Frontal cortex (tissue), 4 donors: ENCODE measurements at regions not wholly inside any gene's neighbourhood (a gene's known extent, or its start where the extent isn't known, plus 50 kb on each side); places are given as distances from the start of the nearest gene placed in this dataset. TPM values are rescaled to one million over a fixed set of nuclear protein-coding genes. Genes with fewer than 3 reads are reported as not detected.

Experiments
- DNase-seq, 2 donors: peaks; one replicate each; pipeline ENCODE4 v3.0.0; 2012; ENCODE audit warnings: low spot score in 2 of 2
- FAIRE-seq: peaks from 2 replicates; lab custom pipeline; 2012; peaks lifted over from hg19 to GRCh38; lab: Jason Lieb, UNC
- small RNA-seq: library from RNA; depleted of rRNA; stranded (forward); fragments of <200 nt; gene quantifications from one replicate; pipeline ENCODE3, GENCODE V24; 2014
- donor health status: control.
- donor health status: control.
- donor health status: control.

DNA sequence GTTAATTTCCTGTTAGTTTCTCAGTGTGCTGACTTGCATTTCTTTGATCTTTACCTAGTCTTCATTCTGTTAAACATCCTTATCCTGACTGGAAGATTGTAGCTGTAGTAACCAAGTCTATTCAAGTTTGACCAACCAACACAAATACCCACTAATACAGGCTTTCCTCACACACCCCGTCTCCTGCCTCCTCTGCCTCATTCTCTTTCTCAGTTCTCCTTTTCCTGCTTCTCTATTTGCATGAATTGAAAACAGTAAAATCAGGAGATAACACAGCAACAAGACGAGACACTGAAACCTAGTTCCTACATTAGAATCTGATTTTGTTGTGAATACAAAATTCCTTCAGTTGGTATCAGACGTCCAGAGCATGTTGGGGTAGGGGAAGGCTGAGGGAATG, 116.9 kb upstream of the ARPP21 start:
- FAIRE-seq (no peak), DNase-seq (no peak)

DNA sequence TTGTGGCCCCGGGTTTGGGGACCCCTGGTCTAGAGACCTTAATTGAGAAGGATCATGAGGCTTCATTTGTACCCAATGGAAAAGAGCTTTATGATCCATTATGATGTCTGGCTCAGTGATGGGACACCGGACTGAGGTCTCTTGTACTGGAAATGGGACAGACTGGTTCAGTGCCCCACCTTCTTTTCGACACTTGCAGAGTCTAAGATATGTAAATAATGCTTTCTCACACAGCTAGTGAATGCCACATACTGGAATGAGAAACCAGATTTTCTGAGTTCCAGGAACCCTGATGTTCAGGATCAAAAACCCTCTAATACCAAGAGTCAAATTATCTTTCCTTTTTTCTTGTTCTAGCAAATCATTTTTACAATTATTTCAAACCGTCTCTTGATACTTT, 116.3 kb upstream of the ARPP21 start:
- DNase-seq (no peak), FAIRE-seq (no peak)

DNA sequence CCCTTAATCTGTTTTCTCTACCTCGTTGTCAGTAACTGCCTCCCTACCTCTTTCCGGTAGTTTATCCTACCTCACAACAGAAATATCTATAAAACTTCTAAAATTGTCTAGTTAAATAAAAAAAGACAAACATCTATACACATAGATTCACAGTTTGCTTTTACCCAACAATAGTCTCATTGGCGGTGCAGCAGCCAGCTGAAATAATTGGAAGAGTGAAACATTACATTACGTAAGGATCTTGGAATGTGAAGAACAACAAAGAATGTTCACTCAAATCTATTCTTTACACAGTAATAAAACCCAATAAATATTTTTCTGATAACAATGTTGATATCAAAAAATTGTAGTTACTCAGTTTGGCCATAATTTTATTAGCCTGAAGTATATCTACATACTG, 115.5 kb upstream of the ARPP21 start:
- FAIRE-seq: no peak
- DNase-seq: no peak

DNA sequence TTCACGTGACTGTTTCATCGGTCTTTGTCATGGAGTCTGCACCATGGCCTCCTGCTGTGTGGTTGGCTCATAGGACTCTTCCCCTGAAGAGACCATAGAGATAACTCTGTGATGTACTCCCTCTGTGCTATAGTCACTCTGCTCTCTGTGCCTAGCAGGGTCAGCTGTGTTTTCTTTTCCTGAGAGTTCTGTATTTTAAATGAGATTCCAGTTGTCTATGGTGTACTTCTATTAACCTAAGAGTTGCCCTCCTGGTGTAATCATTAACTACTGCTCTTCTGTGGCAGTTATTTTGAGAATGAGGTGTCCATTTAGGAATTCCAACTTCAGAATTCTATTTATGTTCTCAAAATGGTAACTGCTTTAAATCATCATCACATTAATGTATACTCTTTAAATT, 114.5 kb upstream of the ARPP21 start:
- DNase-seq: no peak
- FAIRE-seq: no peak

DNA sequence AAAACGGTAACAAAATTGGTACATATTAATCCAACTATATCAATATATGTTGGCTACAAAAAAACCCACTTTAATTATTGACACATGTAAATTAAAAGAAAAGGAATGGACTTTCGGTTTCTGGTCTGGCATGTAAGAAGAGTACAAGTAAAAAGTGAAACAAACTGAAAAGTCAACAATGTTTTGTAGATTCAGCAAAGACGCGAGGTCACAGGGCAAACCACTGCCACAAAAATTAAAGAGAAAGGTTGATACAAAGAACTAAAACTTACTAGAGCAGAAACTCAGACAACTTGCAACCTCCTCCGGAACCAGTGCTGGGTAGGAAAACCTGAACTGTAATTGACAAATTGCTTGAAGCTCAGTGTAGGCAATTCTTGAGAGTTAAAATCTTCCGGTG, 110.6 kb upstream of the ARPP21 start:
- no peak for DNase-seq
- no peak for FAIRE-seq

DNA sequence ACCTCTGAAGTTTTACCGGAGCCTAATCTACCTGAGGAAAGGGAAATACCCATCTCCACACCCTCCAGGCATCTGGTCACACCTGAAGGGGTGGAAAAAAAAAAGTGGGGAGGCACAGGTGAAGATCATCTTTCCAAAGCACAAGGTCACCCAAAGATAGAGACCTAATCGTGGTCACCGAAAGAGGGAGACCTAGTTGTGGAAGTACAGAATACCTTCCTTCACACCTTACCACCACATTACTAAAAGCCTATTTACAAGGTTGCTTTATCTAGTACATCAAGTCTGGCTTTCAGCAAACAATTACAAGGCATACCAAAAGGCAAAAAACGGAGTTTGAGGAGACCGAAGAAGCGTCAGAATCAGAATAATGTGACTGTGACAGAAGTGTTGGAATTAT, 110.0 kb upstream of the ARPP21 start:
- no peak for DNase-seq
- no peak for FAIRE-seq

DNA sequence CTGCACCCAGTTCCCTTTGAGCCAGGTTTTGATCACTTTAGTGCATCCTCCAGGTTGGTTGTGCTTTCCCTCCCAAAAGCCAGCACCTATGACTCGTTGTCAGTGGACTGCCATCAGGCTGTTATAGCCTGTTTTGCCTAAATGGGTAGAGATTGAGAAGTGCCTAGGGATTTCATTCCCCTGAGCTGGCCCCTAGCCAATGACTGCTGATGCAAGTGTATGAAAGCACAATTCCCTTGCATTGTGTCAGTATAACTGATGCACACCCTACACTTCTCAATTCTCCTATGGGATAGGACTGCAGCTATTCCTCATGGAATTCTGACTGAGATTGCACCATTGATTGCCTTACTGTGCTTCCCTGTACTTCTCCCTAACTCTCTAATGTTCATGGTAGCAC, 102.1 kb upstream of the ARPP21 start:
- DNase-seq: no peak
- FAIRE-seq: no peak

DNA sequence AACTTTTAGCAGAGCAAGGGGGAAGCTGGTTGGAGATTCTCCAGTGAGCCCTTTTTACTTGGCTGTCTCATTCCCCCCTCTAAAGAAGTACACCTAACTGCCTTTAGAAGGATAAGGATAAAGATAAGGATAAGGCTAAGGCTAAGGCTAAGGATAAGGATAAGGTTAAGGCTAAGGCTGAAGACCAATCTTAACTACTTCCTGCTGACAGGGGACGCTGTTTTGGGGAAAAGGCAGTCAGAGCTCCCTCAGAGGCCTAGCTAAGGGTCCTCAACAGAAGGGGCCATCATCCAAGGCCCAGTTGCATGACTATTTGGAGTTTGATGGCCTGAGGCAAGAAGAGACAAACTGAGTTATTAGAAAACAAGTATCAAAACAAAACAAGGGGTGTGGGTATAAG, 94.3 kb upstream of the ARPP21 start:
- DNase-seq (no peak), FAIRE-seq (no peak)

DNA sequence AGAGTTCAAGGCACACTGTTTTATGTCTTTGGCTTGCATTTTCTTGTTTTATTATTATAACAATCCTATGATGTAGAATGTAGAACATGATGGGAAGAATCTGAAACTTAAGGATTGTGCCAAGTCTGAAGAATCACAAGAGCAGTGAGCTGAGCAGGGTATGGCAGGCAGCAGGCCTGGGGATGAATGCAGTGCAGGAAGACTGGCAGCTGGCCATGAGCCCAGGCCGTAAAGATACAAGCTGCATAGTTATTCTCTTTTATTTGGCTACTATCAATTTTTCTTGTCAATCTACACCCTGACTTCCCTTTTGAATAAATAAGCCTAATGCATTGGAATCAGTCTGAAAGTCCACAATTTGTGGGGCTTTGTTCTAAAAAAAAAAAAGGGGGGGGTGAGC, 89.6 kb upstream of the ARPP21 start:
- DNase-seq (no peak), FAIRE-seq (no peak)

DNA sequence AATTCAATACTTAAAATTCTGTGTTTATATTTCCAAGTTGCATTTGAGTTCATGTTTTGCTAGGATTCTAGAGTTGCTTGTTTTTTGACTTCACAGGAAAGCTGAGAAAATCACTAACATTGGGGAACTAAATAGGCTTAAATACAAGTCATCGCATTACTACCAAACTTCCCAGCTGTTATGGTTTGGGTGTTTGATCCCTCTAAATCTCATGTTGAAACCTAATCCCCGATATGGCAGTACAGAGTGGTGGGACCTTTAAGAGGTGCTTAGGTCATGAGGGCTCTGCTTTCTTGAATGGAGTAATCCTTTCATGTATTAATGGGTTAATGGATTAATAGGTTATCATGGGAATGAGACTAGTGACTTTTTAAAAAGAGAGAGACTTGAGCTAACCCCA, 77.2 kb upstream of the ARPP21 start:
- no peak for FAIRE-seq

DNA sequence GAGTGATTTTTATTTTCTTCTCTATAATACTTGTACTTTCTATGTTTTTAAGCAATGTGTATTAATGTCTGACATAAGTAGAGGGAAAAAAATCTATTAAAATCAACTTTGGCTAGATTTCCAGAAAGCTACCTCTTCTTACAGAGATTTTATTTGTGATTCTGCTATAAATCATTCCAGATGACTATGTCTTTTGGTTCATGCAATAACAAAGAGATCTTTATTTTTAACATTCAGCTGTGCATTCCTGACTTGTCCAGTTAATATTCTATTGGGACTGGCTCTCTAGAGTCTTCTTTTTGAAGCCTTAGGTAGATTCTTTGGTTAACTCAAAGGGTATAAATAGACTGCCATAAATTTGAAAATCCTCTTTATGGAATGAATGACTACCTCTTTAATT, 74.3 kb upstream of the ARPP21 start:
- DNase-seq: no peak
- FAIRE-seq: no peak

More for the DNA sequence above, 77.2 kb upstream of the ARPP21 start:
- no peak for DNase-seq

Small RNA genes lying in the stretch of these regions (small RNA-seq; reads per million reads assigned to genes)
- gene RNU6-243P: not detected
